ENCODE measurements at regions not wholly inside any gene's neighbourhood (a gene's known extent, or its start where the extent isn't known, plus 50 kb on each side); places are given as distances from the start of the nearest gene placed in this dataset.

DNA sequence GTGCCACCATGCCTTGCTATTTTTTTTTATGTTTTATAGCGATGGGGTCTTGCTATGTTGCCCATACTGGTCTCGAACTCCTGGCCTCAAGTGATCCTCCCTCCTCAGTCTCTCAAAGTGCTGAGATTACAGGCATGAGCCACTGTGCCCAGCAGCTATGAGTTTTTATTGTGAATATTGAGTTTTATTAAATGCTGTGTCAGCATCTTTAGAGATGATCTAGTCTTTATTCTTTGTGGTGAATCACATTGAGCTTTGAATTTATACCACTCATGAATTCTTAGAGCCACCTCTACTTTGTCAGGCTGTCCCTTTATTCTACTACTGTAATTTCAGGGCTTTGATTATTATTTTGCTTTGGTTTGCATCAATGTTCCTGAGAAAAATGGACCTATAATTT, 428.3 kb downstream of the BTBD3 start:
- TF ChIP-seq, protein P1, sequence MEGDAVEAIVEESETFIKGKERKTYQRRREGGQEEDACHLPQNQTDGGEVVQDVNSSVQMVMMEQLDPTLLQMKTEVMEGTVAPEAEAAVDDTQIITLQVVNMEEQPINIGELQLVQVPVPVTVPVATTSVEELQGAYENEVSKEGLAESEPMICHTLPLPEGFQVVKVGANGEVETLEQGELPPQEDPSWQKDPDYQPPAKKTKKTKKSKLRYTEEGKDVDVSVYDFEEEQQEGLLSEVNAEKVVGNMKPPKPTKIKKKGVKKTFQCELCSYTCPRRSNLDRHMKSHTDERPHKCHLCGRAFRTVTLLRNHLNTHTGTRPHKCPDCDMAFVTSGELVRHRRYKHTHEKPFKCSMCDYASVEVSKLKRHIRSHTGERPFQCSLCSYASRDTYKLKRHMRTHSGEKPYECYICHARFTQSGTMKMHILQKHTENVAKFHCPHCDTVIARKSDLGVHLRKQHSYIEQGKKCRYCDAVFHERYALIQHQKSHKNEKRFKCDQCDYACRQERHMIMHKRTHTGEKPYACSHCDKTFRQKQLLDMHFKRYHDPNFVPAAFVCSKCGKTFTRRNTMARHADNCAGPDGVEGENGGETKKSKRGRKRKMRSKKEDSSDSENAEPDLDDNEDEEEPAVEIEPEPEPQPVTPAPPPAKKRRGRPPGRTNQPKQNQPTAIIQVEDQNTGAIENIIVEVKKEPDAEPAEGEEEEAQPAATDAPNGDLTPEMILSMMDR (IDR thresholded peaks at IDR 0.05), result no peak
- no peak for TF ChIP-seq EP300 (IDR thresholded peaks at IDR 0.05)
